Thoracic aorta (tissue), 2 donors: ENCODE measurements at regions not wholly inside any gene's neighbourhood (a gene's known extent, or its start where the extent isn't known, plus 50 kb on each side); places are given as distances from the start of the nearest gene placed in this dataset.

Experiments used
- ATAC-seq: fragments of 150-250 bp; one replicate; pipeline ENCODE4 v1.8.0; 2017; ENCODE audit warnings: low read depth; ENCODE audit not compliant: insufficient number of reproducible peaks, low FRiP score
- DNase-seq: peaks from one replicate; pipeline ENCODE4 v3.0.0-alpha.2; 2020; ENCODE audit warnings: low spot score
- H3K27ac ChIP-seq, 2 donors: fragments of 200-600 bp; sonication (generic); 1 replicate in 1 of 2; 2 replicates in 1 of 2; pipeline ENCODE4 v1.5.1; 2016; ENCODE audit warnings: mild to moderate bottlenecking in 2 of 2, moderate library complexity in 2 of 2
- H3K27me3 ChIP-seq: fragments of 200-600 bp; sonication (generic); replicated peaks from 2 replicates; pipeline ENCODE4 v1.6.0; 2016; ENCODE audit warnings: mild to moderate bottlenecking; ENCODE audit not compliant: insufficient read depth
- H3K36me3 ChIP-seq: fragments of 200-600 bp; sonication (generic); one replicate; pipeline ENCODE4 v1.5.1; 2016
- H3K4me1 ChIP-seq, 2 donors: fragments of 200-600 bp; sonication (generic); 1 replicate in 1 of 2; 2 replicates in 1 of 2; pipeline versions ENCODE4 v1.5.1 to v1.6.0; 2016; ENCODE audit warnings: low read depth in 2 of 2, mild to moderate bottlenecking in 1 of 2; ENCODE audit not compliant: control insufficient read depth in 1 of 2
- H3K4me3 ChIP-seq: fragments of 200-600 bp; sonication (generic); 2 replicates; pipeline ENCODE4 v1.5.1; 2016; ENCODE audit warnings: mild to moderate bottlenecking
- H3K9me3 ChIP-seq: fragments of 200-600 bp; sonication (generic); 2 replicates; pipeline ENCODE4 v1.5.1; 2016
- CTCF ChIP-seq: fragments of 200-600 bp; sonication (generic); IDR thresholded peaks from one replicate; pipeline ENCODE4 v1.5.1; 2019; ENCODE audit warnings: antibody characterized with exemption

- Histone ChIP-seq H3K27me3 (no peaks in the 10 kb centered on the region), H3K27ac (no peak overlapping the region), H3K4me1 (no peaks in the 10 kb centered on the region), H3K36me3 (no peaks in the 10 kb centered on the region), H3K4me3 (no peak overlapping the region), H3K9me3 (no peaks in the 10 kb centered on the region)
- no peak for ATAC-seq
- TF ChIP-seq CTCF = no peak
- DNase-seq = no peak
Measured at GRCh38 chr10:83863283-83863966, 275.9 kb upstream of the GHITM start.

- DNase-seq (no peak), ATAC-seq (no peak)
- no peak for TF ChIP-seq CTCF
- H3K4me1 ChIP-seq = no peaks in the 10 kb centered on the region
- H3K9me3 ChIP-seq = no peaks in the 10 kb centered on the region
- H3K27me3 ChIP-seq = no peaks in the 10 kb centered on the region
- H3K36me3 ChIP-seq = no peaks in the 10 kb centered on the region
- H3K4me3 ChIP-seq = no peak overlapping the region
- no peak overlapping the region for H3K27ac ChIP-seq
Measured at GRCh38 chr10:83869898-83870297, 269.4 kb upstream of the GHITM start.

- no peak for ATAC-seq
- H3K9me3 ChIP-seq = no peaks in the 10 kb centered on the region
- H3K4me1 ChIP-seq = no peaks in the 10 kb centered on the region
- H3K36me3 ChIP-seq = no peaks in the 10 kb centered on the region
- H3K27me3 ChIP-seq = no peaks in the 10 kb centered on the region
- H3K4me3 ChIP-seq = no peak overlapping the region
- no peak overlapping the region for H3K27ac ChIP-seq
- TF ChIP-seq CTCF = peak; percentile 87
- no peak for DNase-seq
Measured at GRCh38 chr10:83871187-83872081, 267.9 kb upstream of the GHITM start.

- no peak for DNase-seq
- Histone ChIP-seq H3K4me1 (peaks cover 0 to 12% of the 10 kb centered on the region in 2 donors), H3K9me3 (no peaks in the 10 kb centered on the region), H3K4me3 (no peak overlapping the region), H3K36me3 (no peaks in the 10 kb centered on the region), H3K27me3 (no peaks in the 10 kb centered on the region), H3K27ac (no peak overlapping the region)
- ATAC-seq = no peak
- TF ChIP-seq CTCF = no peak
Measured at GRCh38 chr10:83880252-83880791, 259.0 kb upstream of the GHITM start.

GRCh38 chr10:83881661-83882060 lies 257.6 kb upstream of the GHITM start:
- Histone ChIP-seq H3K4me3 (no peak overlapping the region), H3K27ac (no peak overlapping the region), H3K36me3 (no peaks in the 10 kb centered on the region), H3K4me1 (peaks cover 0 to 12% of the 10 kb centered on the region in 2 donors), H3K9me3 (no peaks in the 10 kb centered on the region), H3K27me3 (no peaks in the 10 kb centered on the region)
- DNase-seq = no peak
- ATAC-seq = no peak
- no peak for TF ChIP-seq CTCF
